GM19372 (cell line): ENCODE measurements at regions not wholly inside any gene's neighbourhood (a gene's known extent, or its start where the extent isn't known, plus 50 kb on each side); places are given as distances from the start of the nearest gene placed in this dataset.
"Not testable (repeated sequence)": the region's sequence is repeated elsewhere in the genome, so short reads cannot be mapped to it uniquely, and the experiment has no call there.

Source experiments
- ATAC-seq: cut with Tn5 transposase; IDR thresholded peaks from one replicate; pipeline ENCODE4 v1.9.1; 2021; ENCODE audit warnings: mild to moderate bottlenecking, low read depth, moderate library complexity; ENCODE audit not compliant: unreplicated experiment

DNA sequence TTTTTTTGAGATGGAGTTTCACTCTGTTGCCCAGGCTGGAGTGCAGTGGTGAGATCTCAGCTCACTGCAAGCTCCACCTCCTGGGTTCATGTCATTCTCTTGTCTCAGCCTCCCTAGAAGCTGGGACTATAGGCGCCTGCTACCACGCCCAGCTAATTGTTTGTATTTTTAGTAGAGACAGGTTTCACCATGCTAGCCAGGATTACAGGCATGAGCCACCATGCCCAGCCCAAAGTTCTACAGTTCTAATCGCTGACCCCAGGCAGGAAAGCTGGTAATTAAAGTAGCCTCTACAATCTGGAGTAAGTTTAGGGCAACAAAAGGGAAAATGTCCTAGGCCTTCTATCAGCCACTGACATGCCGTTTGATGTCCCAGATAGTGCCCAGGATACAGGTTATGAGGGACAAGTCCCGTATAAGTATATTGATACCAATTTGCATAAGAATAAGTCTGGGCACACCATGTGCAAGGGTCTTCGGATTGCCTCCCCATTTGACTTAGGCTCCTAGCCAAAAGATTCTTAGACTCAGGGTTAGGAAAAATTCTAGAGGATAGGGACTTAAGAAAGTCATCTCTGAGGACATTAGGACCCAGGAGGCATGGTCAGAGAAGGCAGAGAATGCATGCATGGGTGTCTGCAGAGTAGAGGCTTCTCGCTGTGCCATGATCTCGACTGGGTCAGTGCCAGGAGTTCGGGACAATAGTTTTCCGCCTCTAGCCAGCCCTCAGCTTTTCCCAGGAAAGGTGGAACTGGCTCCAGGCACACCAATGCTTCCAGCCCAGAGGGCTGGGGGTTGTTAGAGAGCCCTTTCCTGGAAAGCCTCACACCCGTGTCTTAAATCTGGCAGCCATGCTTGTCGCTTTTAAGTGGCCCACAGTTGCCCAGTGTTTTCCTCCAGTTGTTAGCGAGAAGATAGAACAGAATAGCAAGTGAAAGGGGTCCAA is 1111.1 kb downstream of the TAF11L14 start:
- ATAC-seq, result peak; percentile 33

DNA sequence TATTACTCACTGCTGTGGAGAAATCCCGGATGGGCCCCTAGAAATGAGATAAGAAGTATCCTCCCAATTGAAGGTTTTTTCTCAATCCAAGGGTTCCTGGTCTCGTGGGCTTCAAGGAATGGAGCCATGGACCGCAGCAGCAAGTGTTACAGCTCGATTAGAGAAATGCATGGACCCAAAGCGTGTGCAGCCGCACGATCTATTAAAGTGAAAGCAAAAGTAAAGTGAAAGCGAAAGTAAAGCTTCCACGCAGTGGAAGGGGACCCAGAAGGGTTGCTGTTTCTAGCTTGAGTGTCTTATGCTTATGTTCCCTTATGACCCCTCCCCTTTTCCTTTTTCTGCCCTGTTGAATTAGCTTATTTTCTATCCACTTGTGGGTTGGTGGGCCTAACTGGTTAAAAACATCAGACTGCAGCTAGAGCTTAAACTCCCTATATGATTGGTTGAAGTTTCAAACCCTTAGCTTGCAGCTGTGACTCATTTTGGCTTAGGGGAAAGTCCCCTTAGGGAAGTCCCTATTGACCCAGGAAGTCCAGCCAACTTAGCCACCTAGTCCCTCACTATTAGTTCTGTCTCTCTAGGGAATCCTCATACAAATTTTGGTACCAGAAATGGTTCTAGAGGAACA is 1111.8 kb downstream of the TAF11L14 start:
- peak; percentile 68 for ATAC-seq

- ATAC-seq, result peak; percentile 29
Observed at GRCh38 chr5:18749763-18750162, 1115.5 kb downstream of the TAF11L14 start.

DNA sequence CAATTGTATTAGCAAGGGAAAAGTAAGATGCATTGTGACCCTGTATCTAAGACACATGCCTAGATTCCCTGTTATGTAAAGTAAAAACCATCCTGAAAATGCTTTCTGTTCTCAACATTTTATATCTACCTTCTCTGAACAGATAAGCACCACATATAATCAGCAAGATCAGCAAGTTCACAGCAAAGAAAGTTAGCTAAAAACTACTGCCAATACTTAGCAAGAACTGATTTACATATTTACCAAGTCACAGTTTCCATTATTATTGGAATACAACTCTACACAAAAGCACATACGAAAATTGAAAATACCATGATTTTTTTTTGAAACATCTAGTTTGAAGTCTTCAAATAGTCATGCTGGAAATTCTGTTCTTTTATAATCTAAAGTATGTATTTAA is 1118.1 kb downstream of the TAF11L14 start:
- no peak for ATAC-seq

DNA sequence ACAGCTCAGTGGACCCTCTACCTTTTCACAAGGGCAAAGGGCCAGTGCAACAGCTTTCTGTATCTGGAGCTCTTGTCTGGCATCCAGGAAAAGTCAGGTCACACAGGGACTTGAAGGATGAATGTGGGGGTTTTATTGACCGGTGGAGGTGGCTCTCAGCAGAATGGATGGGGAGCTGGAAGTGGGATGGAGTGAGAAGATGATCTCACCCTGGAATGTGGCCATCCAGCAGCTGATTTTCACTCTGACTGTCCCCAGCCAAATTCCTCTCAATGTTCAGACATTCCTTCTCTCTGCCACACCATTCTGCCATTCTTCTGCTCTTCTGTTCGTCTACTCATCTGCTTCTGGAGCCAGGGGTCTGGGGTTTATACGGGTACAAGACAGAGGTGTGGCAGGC is 1119.9 kb downstream of the TAF11L14 start:
- ATAC-seq, result no peak

DNA sequence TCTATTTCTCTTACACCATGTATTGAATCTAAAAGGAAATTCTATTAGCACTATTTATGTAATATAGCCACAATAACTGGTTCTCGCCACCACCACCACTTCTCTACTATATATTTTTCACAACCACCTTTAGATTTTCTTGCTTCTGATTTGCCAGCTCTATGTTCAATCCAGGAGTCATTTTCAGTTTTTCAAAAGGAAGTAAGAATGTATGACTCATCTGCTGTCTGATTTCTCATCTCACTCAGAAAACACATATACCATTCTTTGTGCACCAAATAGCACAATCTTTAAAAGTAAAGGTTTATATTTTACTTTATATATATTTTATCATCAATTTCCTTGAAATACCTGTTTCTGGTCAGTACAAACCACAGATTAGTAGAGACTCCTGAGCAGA is 1127.5 kb downstream of the TAF11L14 start:
- ATAC-seq, result peak; percentile 66

DNA sequence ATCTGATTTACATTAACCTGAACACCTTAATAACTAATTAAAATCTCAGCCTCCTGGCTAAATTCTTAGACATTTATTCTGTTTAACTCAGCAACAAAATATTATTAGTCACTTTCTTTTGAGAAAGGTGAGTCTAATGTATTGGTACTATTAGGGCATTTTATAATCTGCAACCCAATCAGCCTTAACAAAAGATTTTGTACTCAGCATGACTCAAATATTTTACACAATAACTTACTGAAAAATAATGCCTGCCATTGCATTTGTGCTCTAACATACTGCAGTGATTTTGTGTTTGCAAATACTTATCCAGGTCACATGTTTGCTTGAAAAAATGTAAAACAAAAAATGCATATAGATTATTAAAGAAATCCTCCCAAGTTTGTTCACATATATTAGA is 1129.9 kb downstream of the TAF11L14 start:
- ATAC-seq, result no peak

DNA sequence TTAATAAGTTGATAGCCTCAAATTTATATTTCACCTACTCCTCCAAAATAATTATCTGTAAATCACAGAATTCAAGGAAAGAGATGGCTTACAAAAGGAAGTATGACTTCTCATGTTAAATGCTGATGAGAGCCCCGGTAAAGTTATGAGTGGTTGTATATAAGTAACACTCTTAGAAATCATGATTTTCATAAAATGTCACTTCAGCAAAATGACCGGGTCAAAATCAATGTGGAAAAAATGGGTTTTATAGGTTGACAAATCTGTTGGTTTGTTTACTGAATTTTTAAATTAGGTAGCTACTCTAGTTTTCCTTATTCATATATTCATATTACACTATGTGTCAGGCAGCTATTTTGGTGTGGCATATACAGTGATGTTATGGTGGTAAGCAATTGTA is 1131.0 kb downstream of the TAF11L14 start:
- no peak for ATAC-seq

DNA sequence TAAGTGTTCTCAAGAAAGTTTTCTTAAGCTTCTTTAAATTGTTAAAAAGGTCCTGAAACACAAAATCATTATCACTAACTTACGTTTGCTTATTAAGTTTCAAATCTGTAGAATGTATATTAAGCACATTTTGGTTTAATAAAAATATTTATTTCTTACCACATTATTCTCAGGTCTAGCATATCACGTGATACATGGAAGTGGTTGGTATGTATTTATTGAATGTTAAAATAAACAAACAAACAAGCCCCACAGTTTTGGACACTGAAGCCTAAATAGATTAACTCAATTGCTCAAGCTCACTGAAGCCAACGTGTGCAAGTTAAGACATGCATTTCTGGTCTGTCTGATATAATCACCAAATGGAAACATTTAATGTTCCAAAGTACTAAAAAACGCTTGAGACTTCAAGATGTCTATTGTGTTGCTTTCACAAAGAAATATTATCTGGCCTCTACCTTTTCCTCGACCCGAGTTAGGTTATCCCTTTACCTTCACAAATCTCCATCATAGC is 1136.9 kb downstream of the TAF11L14 start:
- ATAC-seq, result no peak

- ATAC-seq, result no peak
Observed at GRCh38 chr5:18772475-18772874, 1138.2 kb downstream of the TAF11L14 start.

DNA sequence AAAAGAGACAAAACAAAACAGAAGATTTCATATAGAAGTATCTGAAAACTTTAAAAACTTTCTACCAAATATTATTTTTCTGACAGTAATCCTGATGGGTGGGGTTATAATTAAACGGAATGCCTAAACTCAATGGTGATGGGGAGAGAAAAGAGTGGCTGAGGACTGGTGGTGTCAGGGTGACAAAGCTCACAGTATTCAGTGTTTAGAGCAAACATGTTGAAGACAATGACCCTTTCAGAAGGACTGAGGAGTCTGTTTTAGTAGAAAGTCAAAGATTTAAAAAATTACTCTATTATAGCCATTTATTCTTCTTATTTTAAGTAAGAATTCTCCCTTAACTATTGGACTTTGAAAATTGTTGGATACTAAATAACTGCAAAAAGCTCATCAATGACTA is 1144.0 kb downstream of the TAF11L14 start:
- no peak for ATAC-seq

DNA sequence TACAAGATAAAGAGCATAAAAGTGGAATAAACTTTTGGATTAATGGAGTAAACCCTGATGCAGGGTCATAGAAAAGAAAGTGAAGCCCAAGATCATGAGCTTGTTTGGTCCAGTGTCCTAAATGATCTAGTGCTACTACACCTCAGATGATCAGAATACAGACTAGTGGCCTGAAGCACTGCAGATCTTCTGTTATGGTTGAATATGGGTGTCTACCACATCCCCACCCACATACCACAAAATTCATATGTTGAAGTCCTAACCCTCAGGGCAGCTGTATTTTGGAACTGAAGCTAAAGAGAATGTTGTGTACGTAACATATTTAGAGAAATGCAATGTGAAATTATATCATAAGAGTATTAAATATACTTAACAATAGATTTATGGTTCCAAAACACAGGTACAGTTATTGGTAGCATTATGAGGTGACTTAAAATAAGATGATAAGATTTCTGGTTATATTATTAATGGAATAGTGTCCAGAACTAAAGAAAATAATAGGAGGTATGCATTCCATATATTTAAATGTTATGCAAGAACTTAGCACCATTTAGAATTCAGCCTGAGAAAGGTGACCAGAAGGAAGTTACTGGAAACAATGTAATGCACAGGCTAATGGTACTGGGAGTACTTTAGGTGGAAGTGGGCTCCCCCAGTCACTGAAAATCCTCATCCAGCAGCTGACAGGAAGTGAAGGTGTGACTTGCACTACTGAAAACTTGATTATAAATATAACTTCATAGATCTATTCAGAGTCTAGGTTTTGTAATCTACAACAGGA is 1155.1 kb downstream of the TAF11L14 start:
- ATAC-seq, result no peak

- ATAC-seq, result no peak
Observed at GRCh38 chr5:18792145-18792544, 1157.9 kb downstream of the TAF11L14 start.

DNA sequence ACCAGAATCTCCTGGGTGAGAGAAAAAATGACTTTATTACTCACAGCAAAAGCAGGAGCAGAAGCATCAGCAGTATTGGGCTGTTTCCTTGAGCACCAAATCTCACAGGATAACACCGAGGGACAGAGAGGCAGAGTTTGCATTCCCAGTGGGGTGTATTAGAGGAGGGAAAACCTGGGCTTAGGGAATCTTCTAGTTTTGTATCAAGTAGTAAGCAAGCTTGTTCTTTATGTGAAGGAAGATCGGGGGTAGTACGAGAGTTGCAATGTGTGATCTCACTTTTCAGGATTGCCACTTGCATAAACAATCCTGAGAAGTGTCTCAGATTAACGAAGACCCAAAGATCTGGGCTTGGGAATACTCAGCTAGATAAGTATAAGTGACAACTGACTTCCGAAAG is 1163.0 kb downstream of the TAF11L14 start:
- ATAC-seq, result no peak

- no peak for ATAC-seq
Observed at GRCh38 chr5:18798058-18798457, 1163.8 kb downstream of the TAF11L14 start.

DNA sequence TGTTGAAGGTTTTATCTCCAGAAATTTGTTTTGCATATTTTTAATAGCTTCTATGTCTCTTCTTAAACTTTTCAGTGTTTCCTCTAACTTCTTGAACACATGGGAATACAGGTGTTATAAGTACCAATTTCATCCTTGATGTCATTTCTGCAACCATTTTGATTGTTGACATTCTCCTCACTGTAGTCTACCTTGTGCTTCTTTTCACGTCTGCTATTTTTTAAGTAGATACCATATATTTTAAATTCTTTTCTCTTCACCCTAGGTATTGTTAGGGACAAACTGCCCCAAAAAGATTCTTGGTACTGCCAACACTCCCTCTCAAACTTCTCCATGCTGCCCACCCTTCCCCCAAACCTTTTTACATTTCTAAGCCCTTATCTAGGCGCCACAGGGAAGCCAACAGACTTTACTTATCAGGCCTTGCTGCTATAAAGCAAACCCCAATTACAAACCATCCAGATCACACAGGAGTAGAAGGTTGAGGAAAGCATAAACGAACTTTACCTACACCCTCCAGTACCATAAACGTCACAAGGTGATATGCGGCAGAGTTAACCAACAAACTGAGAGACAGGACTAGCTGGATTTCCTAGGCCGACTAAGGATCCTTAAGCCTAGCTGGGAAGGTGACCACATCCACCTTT is 1165.3 kb downstream of the TAF11L14 start:
- no peak for ATAC-seq

- ATAC-seq, result no peak
Observed at GRCh38 chr5:18800293-18801025, 1166.2 kb downstream of the TAF11L14 start.

GRCh38 chr5:18801413-18801812 is 1167.2 kb downstream of the TAF11L14 start:
- not testable (repeated sequence) for ATAC-seq

DNA sequence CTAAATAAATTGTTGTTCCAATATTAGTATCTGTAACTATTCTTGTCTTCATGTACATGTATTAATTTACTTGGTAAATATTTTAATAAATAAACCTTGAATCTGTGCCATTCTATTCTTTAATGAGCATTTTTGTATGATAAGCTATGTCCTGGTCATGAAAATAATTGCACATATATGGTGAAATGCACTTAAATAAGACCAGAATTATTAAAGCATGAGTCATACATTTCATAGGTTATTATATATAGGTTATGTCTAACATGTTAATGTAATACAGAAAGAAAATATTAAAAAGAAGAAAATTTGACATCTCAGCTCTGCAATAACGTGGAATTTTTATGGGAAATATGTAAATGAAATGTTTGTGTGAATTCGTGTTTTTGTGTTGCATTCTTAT is 1168.1 kb downstream of the TAF11L14 start:
- ATAC-seq, result no peak

DNA sequence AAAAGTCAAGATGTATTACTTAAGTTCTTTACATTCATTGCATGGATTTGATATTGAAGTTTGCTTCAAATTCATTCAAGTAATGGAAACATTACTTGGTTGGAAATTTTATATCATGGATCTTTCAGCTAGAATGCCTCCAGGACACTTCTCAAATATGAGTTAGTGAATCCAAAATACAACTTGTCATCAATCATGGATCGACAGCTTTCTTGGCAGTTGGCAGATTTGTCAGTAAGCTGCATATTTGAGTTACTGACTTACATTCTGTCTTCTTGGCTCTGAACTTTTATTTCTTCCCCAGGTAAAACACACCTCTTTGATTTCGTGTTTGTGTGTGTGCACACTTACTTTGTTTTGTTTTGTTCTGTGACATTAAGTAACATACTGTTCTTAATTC is 1171.1 kb downstream of the TAF11L14 start:
- no peak for ATAC-seq
